Kidney (tissue), 13 donors: ENCODE measurements at regions not wholly inside any gene's neighbourhood (a gene's known extent, or its start where the extent isn't known, plus 50 kb on each side); places are given as distances from the start of the nearest gene placed in this dataset.

Experiments
- DNase-seq, 5 donors: peaks; one replicate each; pipeline ENCODE4 v3.0.0-alpha.2; 2013 to 2020
- FAIRE-seq: peaks from 2 replicates; lab custom pipeline; 2012; peaks lifted over from hg19 to GRCh38; lab: Jason Lieb, UNC
- H3K27ac ChIP-seq, 2 donors: one replicate each; pipeline ENCODE4 v1.7.0; 2013; ENCODE audit warnings: low read depth in 2 of 2, low read length in 2 of 2, inconsistent platforms in 1 of 2
- H3K27me3 ChIP-seq: one replicate; pipeline ENCODE4 v1.7.1; 2013; ENCODE audit warnings: low read length, inconsistent platforms; ENCODE audit not compliant: control insufficient read depth, insufficient read depth
- H3K36me3 ChIP-seq, 3 donors: one replicate each; pipeline versions ENCODE4 v1.7.0 to v1.7.1; 2013; ENCODE audit warnings: low read length in 3 of 3, control low read depth in 1 of 3, inconsistent platforms in 1 of 3; ENCODE audit not compliant: insufficient read depth in 3 of 3, control insufficient read depth in 2 of 3
- H3K4me1 ChIP-seq, 3 donors: one replicate each; pipeline versions ENCODE4 v1.7.0 to v1.7.1; 2013; ENCODE audit warnings: low read length in 3 of 3, inconsistent platforms in 1 of 3, low read depth in 1 of 3; ENCODE audit not compliant: control insufficient read depth in 2 of 3, insufficient read depth in 2 of 3
- H3K4me3 ChIP-seq, 3 donors: one replicate each; pipeline versions ENCODE4 v1.7.0 to v1.8.1; 2013; ENCODE audit warnings: low read length in 3 of 3, control low read depth in 1 of 3, inconsistent platforms in 1 of 3
- H3K9ac ChIP-seq, 3 donors: one replicate each; pipeline versions ENCODE4 v1.7.0 to v1.7.1; 2013; ENCODE audit warnings: low read length in 3 of 3, control low read depth in 1 of 3, inconsistent platforms in 1 of 3
- H3K9me3 ChIP-seq, 3 donors: one replicate each; pipeline versions ENCODE4 v1.7.0 to v1.7.1; 2013; ENCODE audit warnings: low read length in 3 of 3, control low read depth in 1 of 3, inconsistent platforms in 1 of 3; ENCODE audit not compliant: control insufficient read depth in 2 of 3, insufficient read depth in 1 of 3
- CTCF ChIP-seq: IDR thresholded peaks from 3 replicates; pipeline ENCODE4 v1.5.1; 2012; ENCODE audit warnings: mild to moderate bottlenecking, moderate library complexity, borderline replicate concordance; ENCODE audit not compliant: insufficient read depth; ENCODE audit errors: extremely low read depth
- intact Hi-C: fragments of 100-400 bp; cut with DNase I; formaldehyde crosslinking; loops from one replicate; pipeline ENCODE4 v1.11.1; 2022
- donor health status: control.
- donor health status: control.
- donor health status: control.
- donor health status: control.
- donor health status: control.
- donor health status: DM: yes; HTN: yes; CAD: no.
- donor health status: Normal renal cell carcinoma (clear cell type).

- TF ChIP-seq CTCF: no peak
- H3K27ac ChIP-seq: no peak overlapping the region
- no peaks in the 10 kb centered on the region for H3K4me1 ChIP-seq
- H3K4me3 ChIP-seq: no peak overlapping the region
- no peaks in the 10 kb centered on the region for H3K9me3 ChIP-seq
- H3K27me3 ChIP-seq: no peaks in the 10 kb centered on the region
- FAIRE-seq (no peak), DNase-seq (peak in 1 of 5 donors; percentile 10)
- H3K36me3 ChIP-seq: no peaks in the 10 kb centered on the region
- no peak overlapping the region for H3K9ac ChIP-seq
- intact Hi-C loops: no loop called here
These were observed 309.0 kb downstream of the CMPK2 start for GRCh38 chr2:6556755-6557154.

DNA sequence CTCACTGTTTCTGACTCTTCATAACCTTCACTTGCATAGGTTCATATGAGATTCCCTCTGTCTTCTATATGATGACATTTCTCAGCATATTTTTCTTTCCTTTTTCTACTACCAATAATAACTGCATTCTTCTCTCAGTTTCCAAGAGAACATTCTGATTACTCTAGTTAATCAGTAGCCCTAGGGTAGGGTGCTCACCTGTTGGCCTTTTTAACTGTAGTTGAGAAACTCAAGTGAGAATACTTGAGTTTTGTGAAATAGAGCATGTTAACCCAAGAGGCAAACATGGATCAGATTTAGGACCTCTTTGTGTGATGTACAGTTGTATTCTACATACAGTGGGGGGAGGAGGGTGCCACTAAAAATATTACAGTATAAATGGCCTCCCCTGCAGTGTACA is 308.0 kb downstream of the CMPK2 start:
- Histone ChIP-seq H3K9ac (no peak overlapping the region), H3K27ac (no peak overlapping the region)
- intact Hi-C loops: no loop called here

GRCh38 chr2:6562771-6563170 is 302.9 kb downstream of the CMPK2 start:
- DNase-seq: peak in 2 of 5 donors; percentile 27 to 34
- H3K27ac ChIP-seq: no peak overlapping the region
- no peaks in the 10 kb centered on the region for H3K4me1 ChIP-seq
- TF ChIP-seq CTCF: no peak
- no peaks in the 10 kb centered on the region for H3K36me3 ChIP-seq
- H3K4me3 ChIP-seq: no peak overlapping the region
- H3K27me3 ChIP-seq: no peaks in the 10 kb centered on the region
- H3K9me3 ChIP-seq: no peaks in the 10 kb centered on the region
- FAIRE-seq: no peak
- H3K9ac ChIP-seq: no peak overlapping the region
- intact Hi-C loops: no loop called here

More for the DNA sequence above, 308.0 kb downstream of the CMPK2 start:
- FAIRE-seq (no peak), DNase-seq (no peak)
- Histone ChIP-seq H3K36me3 (no peaks in the 10 kb centered on the region), H3K4me1 (no peaks in the 10 kb centered on the region), H3K27me3 (no peaks in the 10 kb centered on the region), H3K4me3 (no peak overlapping the region), H3K9me3 (no peaks in the 10 kb centered on the region)
- TF ChIP-seq CTCF: no peak

- Histone ChIP-seq H3K4me3 (no peak overlapping the region), H3K9ac (no peak overlapping the region), H3K27ac (no peak overlapping the region), H3K9me3 (no peaks in the 10 kb centered on the region), H3K27me3 (no peaks in the 10 kb centered on the region), H3K4me1 (no peaks in the 10 kb centered on the region), H3K36me3 (no peaks in the 10 kb centered on the region)
- intact Hi-C loops: no loop called here
- no peak for FAIRE-seq
- no peak for TF ChIP-seq CTCF
- no peak for DNase-seq
These were observed 301.4 kb downstream of the CMPK2 start for GRCh38 chr2:6564326-6564725.
